HEK293 (cell line): ENCODE measurements at regions not wholly inside any gene's neighbourhood (a gene's known extent, or its start where the extent isn't known, plus 50 kb on each side); places are given as distances from the start of the nearest gene placed in this dataset.

Experiments used
- CTCF ChIA-PET: fragments of 350-600 bp; formaldehyde crosslinking; extraction: SDS; loops from one replicate; lab custom pipeline; 2021; ENCODE audit warnings: antibody characterized with exemption; lab: Yijun Ruan, JAX
- POLR2A ChIA-PET: fragments of 300-600 bp; formaldehyde crosslinking; extraction: SDS; loops from one replicate; lab custom pipeline; 2020; ENCODE audit warnings: antibody characterized with exemption, inconsistent platforms; lab: Yijun Ruan, JAX
- H3K27ac ChIP-seq: fragments of 200-500 bp; sonication (Bioruptor generic); 2 replicates; pipeline ENCODE4 v1.5.1; 2014; ENCODE audit warnings: low read depth, low read length, control low read depth, inconsistent platforms; ENCODE audit errors: extremely low read depth
- H3K36me3 ChIP-seq, 2 experiments: fragments of 200-500 bp in 1 of 2; sonication (Bioruptor generic) in 1 of 2; 1 replicate in 1 of 2; 2 replicates in 1 of 2; pipeline ENCODE4 v1.5.1; 2014 to 2017; ENCODE audit warnings: inconsistent platforms in 2 of 2, low read length in 2 of 2; ENCODE audit not compliant: control insufficient read depth in 2 of 2, insufficient read depth in 1 of 2
- H3K4me1 ChIP-seq: fragments of 200-500 bp; sonication (Bioruptor generic); 2 replicates; pipeline ENCODE4 v1.5.1; 2014; ENCODE audit warnings: mild to moderate bottlenecking, low read length, inconsistent platforms; ENCODE audit not compliant: control insufficient read depth, insufficient read depth
- H3K4me3 ChIP-seq: 2 replicates; pipeline ENCODE4 v1.5.1; 2011; ENCODE audit warnings: low read depth, mild to moderate bottlenecking, control low read depth, low read length, moderate library complexity
- H3K9me3 ChIP-seq: fragments of 200-500 bp; sonication (Bioruptor generic); 2 replicates; pipeline ENCODE4 v1.5.1; 2014; ENCODE audit warnings: low read depth, low read length, inconsistent platforms; ENCODE audit not compliant: control insufficient read depth, insufficient read depth
- ATF2 ChIP-seq: fragments of 450-650 bp; formaldehyde crosslinking; IDR thresholded peaks from 2 replicates; pipeline ENCODE4 v1.5.1; 2016; ENCODE audit warnings: missing biosample characterization, missing genetic modification characterization, low read depth
- HOXD13 ChIP-seq: sonication (generic); formaldehyde crosslinking; IDR thresholded peaks from 2 replicates; pipeline ENCODE4 v1.8.0; 2022; ENCODE audit warnings: missing genetic modification reagents, borderline replicate concordance
- PRDM10 ChIP-seq: fragments of 450-650 bp; formaldehyde crosslinking; IDR thresholded peaks from 2 replicates; pipeline ENCODE4 v1.5.1; 2016; ENCODE audit warnings: missing biosample characterization, missing genetic modification characterization
- ZBTB8A ChIP-seq: fragments of 450-650 bp; formaldehyde crosslinking; IDR thresholded peaks from 2 replicates; pipeline ENCODE4 v1.5.1; 2016; ENCODE audit warnings: missing biosample characterization, missing genetic modification characterization
- ZNF211 ChIP-seq: fragments of 450-650 bp; formaldehyde crosslinking; IDR thresholded peaks from 2 replicates; pipeline ENCODE4 v1.5.1; 2016; ENCODE audit warnings: low read depth, missing biosample characterization, missing genetic modification characterization
- ZNF214 ChIP-seq: fragments of 450-650 bp; formaldehyde crosslinking; IDR thresholded peaks from 2 replicates; pipeline ENCODE4 v1.5.1; 2017; ENCODE audit warnings: missing biosample characterization, mild to moderate bottlenecking, missing genetic modification characterization, borderline replicate concordance
- ZNF221 ChIP-seq: fragments of 450-650 bp; formaldehyde crosslinking; IDR thresholded peaks from 2 replicates; pipeline ENCODE4 v1.5.1; 2017; ENCODE audit warnings: missing biosample characterization, missing genetic modification characterization, borderline replicate concordance
- ZNF223 ChIP-seq: fragments of 450-650 bp; formaldehyde crosslinking; IDR thresholded peaks from 2 replicates; pipeline ENCODE4 v1.5.1; 2016; ENCODE audit warnings: missing biosample characterization, missing genetic modification characterization
- ZNF266 ChIP-seq: fragments of 450-650 bp; formaldehyde crosslinking; IDR thresholded peaks from 2 replicates; pipeline ENCODE4 v1.5.1; 2016; ENCODE audit warnings: missing biosample characterization, missing genetic modification characterization, low read depth
- ZNF302 ChIP-seq: fragments of 450-650 bp; formaldehyde crosslinking; IDR thresholded peaks from 2 replicates; pipeline ENCODE4 v1.5.1; 2016; ENCODE audit warnings: missing biosample characterization, missing genetic modification characterization, low read depth
- ZNF354C ChIP-seq: fragments of 450-650 bp; formaldehyde crosslinking; IDR thresholded peaks from 2 replicates; pipeline ENCODE4 v1.5.1; 2016; ENCODE audit warnings: missing biosample characterization, missing genetic modification characterization, low read depth, borderline replicate concordance
- ZNF366 ChIP-seq: fragments of 450-650 bp; formaldehyde crosslinking; conservative IDR thresholded peaks from 2 replicates; pipeline ENCODE4 v1.5.1; 2016; ENCODE audit warnings: missing biosample characterization, missing genetic modification characterization
- ZNF426 ChIP-seq: fragments of 450-650 bp; formaldehyde crosslinking; IDR thresholded peaks from 2 replicates; pipeline ENCODE4 v1.5.1; 2017; ENCODE audit warnings: missing biosample characterization, missing genetic modification characterization, mild to moderate bottlenecking, inconsistent platforms, moderate library complexity
- ZNF449 ChIP-seq: fragments of 450-650 bp; formaldehyde crosslinking; IDR thresholded peaks from 2 replicates; pipeline ENCODE4 v1.5.1; 2017; ENCODE audit warnings: missing biosample characterization, mild to moderate bottlenecking, missing genetic modification characterization, moderate library complexity
- ZNF488 ChIP-seq: fragments of 450-650 bp; formaldehyde crosslinking; IDR thresholded peaks from 2 replicates; pipeline ENCODE4 v1.5.1; 2016; ENCODE audit warnings: missing biosample characterization, missing genetic modification characterization
- ZNF501 ChIP-seq: fragments of 450-650 bp; formaldehyde crosslinking; IDR thresholded peaks from 2 replicates; pipeline ENCODE4 v1.5.1; 2016; ENCODE audit warnings: missing biosample characterization, missing genetic modification characterization
- ZNF513 ChIP-seq: fragments of 450-650 bp; IDR thresholded peaks from 2 replicates; pipeline ENCODE4 v1.5.1; 2018; ENCODE audit warnings: missing biosample characterization, missing genetic modification characterization
- ZNF529 ChIP-seq: fragments of 450-650 bp; formaldehyde crosslinking; IDR thresholded peaks from 2 replicates; pipeline ENCODE4 v1.5.1; 2017; ENCODE audit warnings: missing genetic modification characterization, missing biosample characterization; ENCODE audit not compliant: insufficient replicate concordance
- ZNF544 ChIP-seq: fragments of 450-650 bp; formaldehyde crosslinking; IDR thresholded peaks from 2 replicates; pipeline ENCODE4 v1.5.0; 2017; ENCODE audit warnings: missing biosample characterization, missing genetic modification characterization
- ZNF677 ChIP-seq: fragments of 450-650 bp; IDR thresholded peaks from 2 replicates; pipeline ENCODE4 v1.5.0; 2018; ENCODE audit warnings: missing biosample characterization, mild to moderate bottlenecking, missing genetic modification characterization, moderate library complexity
- ZSCAN30 ChIP-seq: fragments of 450-650 bp; IDR thresholded peaks from 2 replicates; pipeline ENCODE4 v1.5.1; 2018; ENCODE audit warnings: missing biosample characterization, mild to moderate bottlenecking, missing genetic modification characterization, moderate library complexity
- ZSCAN5A ChIP-seq: fragments of 450-650 bp; formaldehyde crosslinking; IDR thresholded peaks from 2 replicates; pipeline ENCODE4 v1.5.1; 2016; ENCODE audit warnings: missing biosample characterization, missing genetic modification characterization

- POLR2A ChIA-PET: no interaction called here
- no peak overlapping the region for H3K27ac ChIP-seq
- CTCF ChIA-PET: interaction anchor here (1.5 kb wide), 1 partner anchor 9 kb away, joined by 4 read pairs; no protein-coding TSS in a partner anchor
- peaks cover 2% of the 10 kb centered on the region; the same call in 1 of the 2 replicates for H3K9me3 ChIP-seq
- H3K4me1 ChIP-seq: no peaks in the 10 kb centered on the region
- H3K4me3 ChIP-seq: no peak overlapping the region
- TF ChIP-seq ZNF677 (tag by site-specific recombination): no peak
- no peak for TF ChIP-seq ZNF354C (tag by site-specific recombination)
- TF ChIP-seq ZNF544 (tag by site-specific recombination): no peak
- no peaks in the 10 kb centered on the region for H3K36me3 ChIP-seq
Measured at GRCh38 chr10:131774681-131775085, 126.1 kb upstream of the PPP2R2D start.

GRCh38 chr10:131775433-131775832 is 125.4 kb upstream of the PPP2R2D start:
- ChIA-PET CTCF (interaction anchor here (1.5 kb wide), 1 partner anchor 9 kb away, joined by 4 read pairs; no protein-coding TSS in a partner anchor), POLR2A (no interaction called here)
- H3K4me3 ChIP-seq: no peak overlapping the region
- H3K4me1 ChIP-seq: no peaks in the 10 kb centered on the region
- H3K36me3 ChIP-seq: no peaks in the 10 kb centered on the region
- peaks cover 2% of the 10 kb centered on the region; the same call in 1 of the 2 replicates for H3K9me3 ChIP-seq
- no peak for TF ChIP-seq ZBTB8A
- no peak for TF ChIP-seq ZNF211 (tag by site-specific recombination)
- TF ChIP-seq ZNF366 (tag by site-specific recombination): no peak
- no peak for TF ChIP-seq ATF2
- TF ChIP-seq ZNF266: no peak
- no peak for TF ChIP-seq ZNF221 (tag by site-specific recombination)
- no peak for TF ChIP-seq ZNF223
- TF ChIP-seq HOXD13: no peak
- TF ChIP-seq PRDM10 (tag by site-specific recombination): no peak
- TF ChIP-seq ZNF501: no peak
- no peak for TF ChIP-seq ZNF302 (tag by site-specific recombination)
- no peak for TF ChIP-seq ZNF529 (tag by site-specific recombination)
- no peak overlapping the region for H3K27ac ChIP-seq

GRCh38 chr10:131775833-131776232 is 125.0 kb upstream of the PPP2R2D start:
- CTCF ChIA-PET: interaction anchor here (1.5 kb wide), 1 partner anchor 8 kb away, joined by 4 read pairs; no protein-coding TSS in a partner anchor
- TF ChIP-seq ZNF214 (no peak), ZNF302 (tag by site-specific recombination) (no peak), ZNF426 (no peak), ZSCAN5A (no peak), ZNF513 (tag by site-specific recombination) (no peak), ZNF488 (tag by site-specific recombination) (no peak), ZNF449 (tag by site-specific recombination) (no peak), ZSCAN30 (no peak)

More at GRCh38 chr10:131775833-131776232, 125.0 kb upstream of the PPP2R2D start:
- H3K36me3 ChIP-seq: no peaks in the 10 kb centered on the region
- H3K9me3 ChIP-seq: peaks cover 2% of the 10 kb centered on the region; the same call in 1 of the 2 replicates
- no peaks in the 10 kb centered on the region for H3K4me1 ChIP-seq
- POLR2A ChIA-PET: no interaction called here
- no peak overlapping the region for H3K4me3 ChIP-seq
- no peak overlapping the region for H3K27ac ChIP-seq
